Upper lobe of left lung (tissue), 6 donors: ENCODE measurements at regions not wholly inside any gene's neighbourhood (a gene's known extent, or its start where the extent isn't known, plus 50 kb on each side); places are given as distances from the start of the nearest gene placed in this dataset.
"Not testable (repeated sequence)": the region's sequence is repeated elsewhere in the genome, so short reads cannot be mapped to it uniquely, and the experiment has no call there.

Source experiments
- ATAC-seq, 2 donors: fragments of 200-7000 bp; cut with Tn5 transposase; one replicate each; pipeline ENCODE4 v1.9.1; 2022; ENCODE audit warnings: mild to moderate bottlenecking in 2 of 2, moderate library complexity in 2 of 2; ENCODE audit not compliant: low FRiP score in 2 of 2
- DNase-seq, 2 donors: peaks; one replicate each; pipeline ENCODE4 v3.0.0-alpha.2; 2019 to 2020
- H3K27ac ChIP-seq, 4 donors: fragments of 200-600 bp; sonication (generic); one replicate each; pipeline ENCODE4 v1.5.1; 2016 to 2019
- H3K27me3 ChIP-seq, 4 donors: fragments of 200-600 bp; sonication (generic); one replicate each; pipeline ENCODE4 v1.5.1; 2017 to 2019
- H3K36me3 ChIP-seq, 4 donors: fragments of 200-600 bp; sonication (generic); one replicate each; pipeline ENCODE4 v1.5.1; 2016 to 2019
- H3K4me1 ChIP-seq, 4 donors: fragments of 200-600 bp; sonication (generic); one replicate each; pipeline ENCODE4 v1.5.1; 2018 to 2019
- H3K4me3 ChIP-seq, 4 donors: fragments of 200-600 bp; sonication (generic); one replicate each; pipeline ENCODE4 v1.5.1; 2017 to 2019; ENCODE audit warnings: mild to moderate bottlenecking in 2 of 4, moderate library complexity in 1 of 4
- H3K9me3 ChIP-seq, 4 donors: fragments of 200-600 bp; sonication (generic); one replicate each; pipeline ENCODE4 v1.5.1; 2018 to 2019
- EP300 ChIP-seq, 4 donors: sonication (generic); formaldehyde crosslinking; IDR thresholded peaks; one replicate each; pipeline ENCODE4 v1.5.1; 2017; ENCODE audit warnings: antibody characterized with exemption in 4 of 4, control low read depth in 2 of 4
- POLR2A ChIP-seq, 4 donors: fragments of 450-650 bp; IDR thresholded peaks; one replicate each; pipeline ENCODE4 v1.5.1; 2016 to 2017; ENCODE audit warnings: antibody characterized with exemption in 4 of 4, mild to moderate bottlenecking in 2 of 4
- POLR2AphosphoS5 ChIP-seq, 2 donors: sonication (generic); formaldehyde crosslinking; IDR thresholded peaks; one replicate each; pipeline ENCODE4 v1.5.1; 2017; ENCODE audit warnings: antibody characterized with exemption in 2 of 2
- WGBS, 2 donors: methylation state at CpG; one replicate each; pipeline ENCODE4 v1.1.5; 2017 to 2018; 5-methylcytosine and 5-hydroxymethylcytosine counted together
- TF ChIP-seq, protein P1 (sequence below), 6 experiments: fragments of 450-650 bp in 4 of 6; fragments of 200-600 bp in 2 of 6; sonication (generic) in 2 of 6; IDR thresholded peaks; one replicate each; pipeline ENCODE4 v1.5.1; 2016 to 2019; ENCODE audit warnings: antibody characterized with exemption in 6 of 6
- donor health status: DM: no; HTN: no; CAD: no; lungs with moderate emphysema.
- donor health status: DM: no; HTN: yes; CAD: no; lungs with severe emphysema.

DNA sequence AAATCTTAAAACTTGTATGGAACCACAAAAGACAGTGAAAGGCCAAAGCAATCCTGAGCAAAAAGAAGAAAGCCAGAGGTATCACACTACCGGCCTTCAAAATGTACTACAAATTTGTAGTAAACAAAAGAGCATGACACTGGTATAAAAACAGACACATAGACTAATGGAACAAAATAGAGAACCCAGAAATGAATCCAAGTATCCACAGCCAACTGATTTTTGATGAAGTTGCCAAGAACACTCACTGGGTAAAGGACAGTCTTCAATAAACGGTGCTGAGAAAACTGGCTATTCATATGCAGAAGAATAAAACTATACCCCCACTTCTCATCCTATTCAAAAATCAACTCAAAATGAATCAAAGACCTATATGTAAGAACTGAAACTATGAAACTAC, 390.1 kb downstream of the PRELID2 start:
- no peak for ATAC-seq
- TF ChIP-seq, protein P1, sequence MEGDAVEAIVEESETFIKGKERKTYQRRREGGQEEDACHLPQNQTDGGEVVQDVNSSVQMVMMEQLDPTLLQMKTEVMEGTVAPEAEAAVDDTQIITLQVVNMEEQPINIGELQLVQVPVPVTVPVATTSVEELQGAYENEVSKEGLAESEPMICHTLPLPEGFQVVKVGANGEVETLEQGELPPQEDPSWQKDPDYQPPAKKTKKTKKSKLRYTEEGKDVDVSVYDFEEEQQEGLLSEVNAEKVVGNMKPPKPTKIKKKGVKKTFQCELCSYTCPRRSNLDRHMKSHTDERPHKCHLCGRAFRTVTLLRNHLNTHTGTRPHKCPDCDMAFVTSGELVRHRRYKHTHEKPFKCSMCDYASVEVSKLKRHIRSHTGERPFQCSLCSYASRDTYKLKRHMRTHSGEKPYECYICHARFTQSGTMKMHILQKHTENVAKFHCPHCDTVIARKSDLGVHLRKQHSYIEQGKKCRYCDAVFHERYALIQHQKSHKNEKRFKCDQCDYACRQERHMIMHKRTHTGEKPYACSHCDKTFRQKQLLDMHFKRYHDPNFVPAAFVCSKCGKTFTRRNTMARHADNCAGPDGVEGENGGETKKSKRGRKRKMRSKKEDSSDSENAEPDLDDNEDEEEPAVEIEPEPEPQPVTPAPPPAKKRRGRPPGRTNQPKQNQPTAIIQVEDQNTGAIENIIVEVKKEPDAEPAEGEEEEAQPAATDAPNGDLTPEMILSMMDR (IDR thresholded peaks at IDR 0.05), result no peak
- TF ChIP-seq EP300 (IDR thresholded peaks at IDR 0.05) (no peak), POLR2A (IDR thresholded peaks at IDR 0.05) (no peak), POLR2AphosphoS5 (IDR thresholded peaks at IDR 0.05) (no peak)
- no peak overlapping the region for H3K4me3 ChIP-seq
- no peaks in the 10 kb centered on the region for H3K4me1 ChIP-seq
- WGBS, 2 donors, result 84 to 85% methylated on average over 2 of the region's 2 CpGs
- no peaks in the 10 kb centered on the region for H3K36me3 ChIP-seq
- H3K9me3 ChIP-seq, result peaks cover 0 to 7% (median 0%) of the 10 kb centered on the region in 4 donors
- no peak overlapping the region for H3K27ac ChIP-seq
- H3K27me3 ChIP-seq, result no peaks in the 10 kb centered on the region
- DNase-seq, result no peak

- Histone ChIP-seq H3K27me3 (no peaks in the 10 kb centered on the region), H3K4me1 (no peaks in the 10 kb centered on the region), H3K4me3 (no peak overlapping the region), H3K27ac (no peak overlapping the region), H3K9me3 (no peaks in the 10 kb centered on the region), H3K36me3 (no peaks in the 10 kb centered on the region)
- no peak for TF ChIP-seq POLR2AphosphoS5 (IDR thresholded peaks at IDR 0.05)
- TF ChIP-seq POLR2A (IDR thresholded peaks at IDR 0.05), result no peak
- no peak for TF ChIP-seq EP300 (IDR thresholded peaks at IDR 0.05)
- TF ChIP-seq, protein P1 (IDR thresholded peaks at IDR 0.05), result no peak
- WGBS, 2 donors, result 87 to 90% methylated on average over 4 of the region's 4 CpGs
- no peak for ATAC-seq
- no peak for DNase-seq
These were observed 391.2 kb downstream of the PRELID2 start for GRCh38 chr5:145443964-145444363.

DNA sequence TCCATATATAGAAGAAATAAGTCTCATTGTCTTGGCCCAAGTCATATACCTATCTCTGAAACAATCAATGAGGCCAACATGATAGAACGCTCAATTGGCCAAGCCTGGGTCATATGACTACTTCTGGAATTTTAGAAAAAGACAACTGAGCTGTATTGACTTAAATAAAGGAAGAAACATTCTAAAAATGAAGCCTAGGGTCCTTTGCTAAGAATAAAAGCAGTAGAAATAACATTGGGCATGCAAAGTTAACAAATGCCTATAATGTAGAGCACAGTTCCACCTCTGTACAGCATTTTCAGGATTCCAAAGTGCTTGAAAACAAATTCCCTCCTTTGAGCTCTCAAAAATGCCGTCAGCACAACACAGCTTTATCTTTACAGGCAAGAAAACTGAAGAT, 391.8 kb downstream of the PRELID2 start:
- Histone ChIP-seq H3K4me3 (no peak overlapping the region), H3K27ac (no peak overlapping the region), H3K36me3 (no peaks in the 10 kb centered on the region), H3K4me1 (no peaks in the 10 kb centered on the region), H3K27me3 (no peaks in the 10 kb centered on the region), H3K9me3 (no peaks in the 10 kb centered on the region)
- WGBS, 2 donors, result 77 to 81% methylated on average over 2 of the region's 2 CpGs
- no peak for ATAC-seq
- DNase-seq, result no peak
- TF ChIP-seq, protein P1 (IDR thresholded peaks at IDR 0.05), result no peak
- TF ChIP-seq EP300 (IDR thresholded peaks at IDR 0.05) (no peak), POLR2AphosphoS5 (IDR thresholded peaks at IDR 0.05) (no peak), POLR2A (IDR thresholded peaks at IDR 0.05) (no peak)

- H3K27ac ChIP-seq, result not testable (repeated sequence)
- WGBS, 2 donors, result 76 to 77% methylated on average over 6 of the region's 6 CpGs
These were observed 392.5 kb downstream of the PRELID2 start for GRCh38 chr5:145442661-145443060.

GRCh38 chr5:145441228-145441627, 393.9 kb downstream of the PRELID2 start:
- H3K4me3 ChIP-seq, result no peak overlapping the region
- no peak overlapping the region for H3K27ac ChIP-seq
- TF ChIP-seq POLR2AphosphoS5 (IDR thresholded peaks at IDR 0.05) (no peak), EP300 (IDR thresholded peaks at IDR 0.05) (no peak), POLR2A (IDR thresholded peaks at IDR 0.05) (no peak)
- TF ChIP-seq, protein P1 (IDR thresholded peaks at IDR 0.05), result no peak
- H3K4me1 ChIP-seq, result no peaks in the 10 kb centered on the region
- peaks cover 0 to 15% (median 2%) of the 10 kb centered on the region in 4 donors for H3K9me3 ChIP-seq
- ATAC-seq (no peak), DNase-seq (no peak)
- no peaks in the 10 kb centered on the region for H3K36me3 ChIP-seq
- no peaks in the 10 kb centered on the region for H3K27me3 ChIP-seq

More at GRCh38 chr5:145442661-145443060, 392.5 kb downstream of the PRELID2 start:
- not testable (repeated sequence) for H3K36me3 ChIP-seq, H3K4me3 ChIP-seq, DNase-seq, H3K4me1 ChIP-seq, ATAC-seq, H3K9me3 ChIP-seq, H3K27me3 ChIP-seq
